ENCODE measurements at regions not wholly inside any gene's neighbourhood (a gene's known extent, or its start where the extent isn't known, plus 50 kb on each side); places are given as distances from the start of the nearest gene placed in this dataset.

DNA sequence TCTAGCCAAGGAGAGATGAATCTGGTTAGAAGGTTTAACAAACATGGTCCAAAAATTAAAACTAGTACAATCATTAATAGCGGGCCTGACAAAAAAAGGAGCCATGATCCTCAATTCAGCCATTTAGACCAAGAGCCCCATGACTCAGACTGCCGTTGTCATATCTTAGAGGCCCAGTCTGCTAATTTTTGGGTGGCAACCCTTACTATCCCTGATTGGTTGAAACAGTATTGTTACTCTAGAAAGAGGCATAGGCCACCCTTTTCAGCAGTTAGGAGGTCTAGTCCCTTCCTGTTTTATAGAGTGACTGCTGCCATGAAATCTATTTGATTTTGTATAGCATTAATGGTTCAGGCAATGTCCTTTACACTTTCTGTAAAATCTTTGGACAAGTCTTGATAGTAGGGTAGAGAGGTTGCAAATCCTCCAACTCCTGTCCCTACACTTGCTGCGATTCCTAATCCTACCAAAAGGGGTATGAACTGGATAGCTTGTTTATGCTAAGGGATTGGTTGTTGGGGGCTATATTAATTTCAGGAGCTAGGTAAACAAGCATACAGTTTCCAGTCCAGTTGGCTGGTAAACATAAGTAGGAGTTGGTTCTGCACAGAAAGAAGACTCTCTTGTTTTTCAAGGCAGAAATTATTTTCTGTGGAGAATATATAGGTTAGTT lies 1056.3 kb upstream of the CNTN5 start:
- TF ChIP-seq, protein P1, sequence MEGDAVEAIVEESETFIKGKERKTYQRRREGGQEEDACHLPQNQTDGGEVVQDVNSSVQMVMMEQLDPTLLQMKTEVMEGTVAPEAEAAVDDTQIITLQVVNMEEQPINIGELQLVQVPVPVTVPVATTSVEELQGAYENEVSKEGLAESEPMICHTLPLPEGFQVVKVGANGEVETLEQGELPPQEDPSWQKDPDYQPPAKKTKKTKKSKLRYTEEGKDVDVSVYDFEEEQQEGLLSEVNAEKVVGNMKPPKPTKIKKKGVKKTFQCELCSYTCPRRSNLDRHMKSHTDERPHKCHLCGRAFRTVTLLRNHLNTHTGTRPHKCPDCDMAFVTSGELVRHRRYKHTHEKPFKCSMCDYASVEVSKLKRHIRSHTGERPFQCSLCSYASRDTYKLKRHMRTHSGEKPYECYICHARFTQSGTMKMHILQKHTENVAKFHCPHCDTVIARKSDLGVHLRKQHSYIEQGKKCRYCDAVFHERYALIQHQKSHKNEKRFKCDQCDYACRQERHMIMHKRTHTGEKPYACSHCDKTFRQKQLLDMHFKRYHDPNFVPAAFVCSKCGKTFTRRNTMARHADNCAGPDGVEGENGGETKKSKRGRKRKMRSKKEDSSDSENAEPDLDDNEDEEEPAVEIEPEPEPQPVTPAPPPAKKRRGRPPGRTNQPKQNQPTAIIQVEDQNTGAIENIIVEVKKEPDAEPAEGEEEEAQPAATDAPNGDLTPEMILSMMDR (IDR thresholded peaks at IDR 0.05; ENCODE audit: low read depth, low read length, poor library complexity, severe bottlenecking), result no peak
- TF ChIP-seq EZH2phosphoT487 (IDR thresholded peaks at IDR 0.05; ENCODE audit: borderline replicate concordance, low read length), result no peak
- no peak overlapping the region for H3K4me2 ChIP-seq (ENCODE audit: low read length)
- no peak overlapping the region for H3K27ac ChIP-seq (ENCODE audit: low read depth, low read length)
- no peaks in the 10 kb centered on the region for H3K36me3 ChIP-seq (ENCODE audit: control insufficient read depth, low read length)
- no peaks in the 10 kb centered on the region for H3F3A ChIP-seq (ENCODE audit: control insufficient read depth, insufficient read depth)
- no peak overlapping the region for H3K4me3 ChIP-seq (ENCODE audit: low read length)
- H4K20me1 ChIP-seq (ENCODE audit: control insufficient read depth, insufficient read depth, low read depth, low read length), result no peaks in the 10 kb centered on the region
- H3K27me3 ChIP-seq (ENCODE audit: control insufficient read depth, low read length), result no peaks in the 10 kb centered on the region
- no peaks in the 10 kb centered on the region for H3K4me1 ChIP-seq (ENCODE audit: control insufficient read depth, low read length)
- H3K79me2 ChIP-seq (ENCODE audit: control insufficient read depth, low read length), result no peaks in the 10 kb centered on the region
- H3K9me3 ChIP-seq (ENCODE audit: control insufficient read depth, insufficient read depth, low read length), result no peaks in the 10 kb centered on the region
- H3K9me2 ChIP-seq (replicated peaks; ENCODE audit: control insufficient read depth, low read length), result no peaks in the 10 kb centered on the region

DNA sequence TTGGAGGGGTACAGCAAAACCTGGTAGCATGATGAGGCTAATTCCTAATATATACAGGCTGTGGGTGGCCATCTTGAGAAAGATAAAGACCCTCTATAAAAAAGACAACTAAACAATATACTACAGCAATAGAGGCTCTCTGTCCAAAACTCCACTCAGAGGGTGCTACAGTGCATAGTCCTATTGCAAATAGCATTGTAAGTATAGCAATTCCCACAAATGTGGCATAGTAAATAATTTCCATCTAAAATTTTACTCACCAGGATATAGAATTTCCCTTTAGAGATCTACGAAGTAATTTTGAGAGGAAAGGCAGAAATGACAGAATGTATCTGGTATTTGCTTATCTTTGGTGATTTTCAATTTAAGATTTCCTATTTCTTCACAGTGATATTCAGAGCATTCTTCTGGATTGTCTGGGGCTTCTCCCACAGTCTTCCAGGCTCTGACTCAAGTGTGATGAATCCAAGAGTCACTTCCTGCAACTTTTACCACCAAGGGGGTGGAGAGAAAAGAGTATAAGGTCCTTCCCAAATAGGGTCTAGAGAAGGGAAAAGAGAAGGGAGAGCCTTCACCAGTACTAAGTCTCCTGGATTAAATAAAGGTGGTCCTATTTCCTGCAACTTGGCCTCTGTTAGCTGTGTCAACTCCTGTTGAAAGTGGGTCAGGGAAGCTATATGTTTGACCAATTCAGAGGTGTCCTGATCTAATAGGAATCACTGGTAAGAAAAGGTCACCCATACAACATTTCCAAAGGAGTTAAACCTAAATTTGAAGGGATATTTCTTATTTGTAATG lies 1054.7 kb upstream of the CNTN5 start:
- H3K9me3 ChIP-seq (ENCODE audit: control insufficient read depth, insufficient read depth, low read length), result no peaks in the 10 kb centered on the region
- no peaks in the 10 kb centered on the region for H3K9me2 ChIP-seq (replicated peaks; ENCODE audit: control insufficient read depth, low read length)
- H4K20me1 ChIP-seq (ENCODE audit: control insufficient read depth, insufficient read depth, low read depth, low read length), result no peaks in the 10 kb centered on the region
- H3K4me1 ChIP-seq (ENCODE audit: control insufficient read depth, low read length), result no peaks in the 10 kb centered on the region
- H3K36me3 ChIP-seq (ENCODE audit: control insufficient read depth, low read length), result no peaks in the 10 kb centered on the region
- no peaks in the 10 kb centered on the region for H3K79me2 ChIP-seq (ENCODE audit: control insufficient read depth, low read length)
- no peak overlapping the region for H3K4me3 ChIP-seq (ENCODE audit: low read length)
- H3F3A ChIP-seq (ENCODE audit: control insufficient read depth, insufficient read depth), result no peaks in the 10 kb centered on the region
- H3K27me3 ChIP-seq (ENCODE audit: control insufficient read depth, low read length), result no peaks in the 10 kb centered on the region
- no peak for TF ChIP-seq EZH2phosphoT487 (IDR thresholded peaks at IDR 0.05; ENCODE audit: borderline replicate concordance, low read length)
- TF ChIP-seq, protein P1 (IDR thresholded peaks at IDR 0.05; ENCODE audit: low read depth, low read length, poor library complexity, severe bottlenecking), result no peak
- H3K27ac ChIP-seq (ENCODE audit: low read depth, low read length), result no peak overlapping the region
- no peak overlapping the region for H3K4me2 ChIP-seq (ENCODE audit: low read length)

DNA sequence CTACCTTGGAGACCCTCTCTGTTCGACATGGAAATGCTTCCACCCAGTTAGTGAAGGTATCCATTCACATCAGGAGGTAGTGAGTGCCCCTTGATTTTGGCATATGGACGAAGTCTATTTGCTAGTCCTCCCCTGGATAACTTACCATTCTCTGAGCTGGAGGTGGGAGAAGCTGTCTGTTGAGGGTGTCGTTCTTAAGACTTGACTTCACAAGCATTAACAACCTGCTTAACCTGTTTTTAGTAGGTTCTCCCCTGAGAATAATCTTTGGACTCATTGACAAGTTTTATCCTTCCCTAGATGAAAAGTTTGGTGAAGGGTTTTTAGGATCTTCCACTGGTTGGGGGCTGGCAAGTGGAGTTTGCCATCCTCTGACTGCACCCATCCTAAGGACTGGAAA lies 1053.8 kb upstream of the CNTN5 start:
- no peaks in the 10 kb centered on the region for H3K9me2 ChIP-seq (replicated peaks; ENCODE audit: control insufficient read depth, low read length)
- no peaks in the 10 kb centered on the region for H3K36me3 ChIP-seq (ENCODE audit: control insufficient read depth, low read length)
- H3K4me3 ChIP-seq (ENCODE audit: low read length), result no peak overlapping the region
- H3K79me2 ChIP-seq (ENCODE audit: control insufficient read depth, low read length), result no peaks in the 10 kb centered on the region
- H3K4me1 ChIP-seq (ENCODE audit: control insufficient read depth, low read length), result no peaks in the 10 kb centered on the region
- H3K4me2 ChIP-seq (ENCODE audit: low read length), result no peak overlapping the region
- no peaks in the 10 kb centered on the region for H3F3A ChIP-seq (ENCODE audit: control insufficient read depth, insufficient read depth)
- no peaks in the 10 kb centered on the region for H4K20me1 ChIP-seq (ENCODE audit: control insufficient read depth, insufficient read depth, low read depth, low read length)
- no peaks in the 10 kb centered on the region for H3K9me3 ChIP-seq (ENCODE audit: control insufficient read depth, insufficient read depth, low read length)
- H3K27ac ChIP-seq (ENCODE audit: low read depth, low read length), result no peak overlapping the region
- TF ChIP-seq EZH2phosphoT487 (IDR thresholded peaks at IDR 0.05; ENCODE audit: borderline replicate concordance, low read length), result no peak
- TF ChIP-seq, protein P1 (IDR thresholded peaks at IDR 0.05; ENCODE audit: low read depth, low read length, poor library complexity, severe bottlenecking), result no peak
- H3K27me3 ChIP-seq (ENCODE audit: control insufficient read depth, low read length), result no peaks in the 10 kb centered on the region
